CD4-positive, alpha-beta T cell treated with Interleukin-2 at 100 ng/mL for 4 hours (primary cell): ENCODE measurements at regions not wholly inside any gene's neighbourhood (a gene's known extent, or its start where the extent isn't known, plus 50 kb on each side); places are given as distances from the start of the nearest gene placed in this dataset.

Experiments used
- DNase-seq: peaks from one replicate; pipeline ENCODE4 v3.0.0-alpha.2; 2020; ENCODE audit warnings: low spot score

GRCh38 chr15:59953392-59953883, 50.7 kb upstream of the FOXB1 start:
- DNase-seq = no peak

GRCh38 chr15:59952960-59953359, 51.2 kb upstream of the FOXB1 start:
- DNase-seq = no peak

GRCh38 chr15:59950603-59951388, 53.3 kb upstream of the FOXB1 start:
- DNase-seq = no peak

- DNase-seq = no peak
Observed at GRCh38 chr15:59948924-59949613, 55.0 kb upstream of the FOXB1 start.

GRCh38 chr15:59946084-59946483, 58.0 kb upstream of the FOXB1 start:
- DNase-seq = no peak

- DNase-seq = no peak
Observed at GRCh38 chr15:59945036-59945435, 59.1 kb upstream of the FOXB1 start.

- no peak for DNase-seq
Observed at GRCh38 chr15:59941612-59942011, 62.5 kb upstream of the FOXB1 start.

GRCh38 chr15:59940928-59941327, 63.2 kb upstream of the FOXB1 start:
- no peak for DNase-seq

- no peak for DNase-seq
Observed at GRCh38 chr15:59940456-59940855, 63.7 kb upstream of the FOXB1 start.

GRCh38 chr15:59936741-59937140, 67.4 kb upstream of the FOXB1 start:
- no peak for DNase-seq

GRCh38 chr15:59933607-59934006, 70.5 kb upstream of the FOXB1 start:
- no peak for DNase-seq

- no peak for DNase-seq
Observed at GRCh38 chr15:59931646-59932261, 72.4 kb upstream of the FOXB1 start.

GRCh38 chr15:59924812-59925522, 79.1 kb upstream of the FOXB1 start:
- no peak for DNase-seq

GRCh38 chr15:59924096-59924495, 80.0 kb upstream of the FOXB1 start:
- DNase-seq = no peak

GRCh38 chr15:59923508-59923907, 80.6 kb upstream of the FOXB1 start:
- DNase-seq = no peak

- peak; percentile 69 for DNase-seq
Observed at GRCh38 chr15:59918994-59919951, 84.8 kb upstream of the FOXB1 start.

- peak; percentile 67 for DNase-seq
Observed at GRCh38 chr15:59917504-59918157, 86.5 kb upstream of the FOXB1 start.

- no peak for DNase-seq
Observed at GRCh38 chr15:59906046-59906445, 98.1 kb upstream of the FOXB1 start.

GRCh38 chr15:59905176-59905575, 98.9 kb upstream of the FOXB1 start:
- DNase-seq = no peak

- no peak for DNase-seq
Observed at GRCh38 chr15:59904450-59905135, 99.5 kb upstream of the FOXB1 start.
